Activated CD4-positive, alpha-beta T cell treated with anti-CD3 and anti-CD28 coated beads, Interleukin-2, amount 50 U/mL, for 4 hours (primary cell): ENCODE measurements at regions not wholly inside any gene's neighbourhood (a gene's known extent, or its start where the extent isn't known, plus 50 kb on each side); places are given as distances from the start of the nearest gene placed in this dataset.
"Not testable (repeated sequence)": the region's sequence is repeated elsewhere in the genome, so short reads cannot be mapped to it uniquely, and the experiment has no call there.

ENCODE experiments used
- DNase-seq, 2 experiments: peaks; one replicate each; pipeline ENCODE4 v3.0.0-alpha.2; 2020

GRCh38 chr4:131159261-131159660, 1989.8 kb upstream of the PCDH10 start:
- no peak for DNase-seq

GRCh38 chr4:131192318-131192717, 1956.8 kb upstream of the PCDH10 start:
- no peak for DNase-seq

GRCh38 chr4:131207589-131207988, 1941.5 kb upstream of the PCDH10 start:
- DNase-seq: no peak

GRCh38 chr4:131248314-131248713, 1900.8 kb upstream of the PCDH10 start:
- no peak for DNase-seq

GRCh38 chr4:131251321-131251720, 1897.8 kb upstream of the PCDH10 start:
- DNase-seq: no peak

GRCh38 chr4:131257241-131257640, 1891.9 kb upstream of the PCDH10 start:
- no peak for DNase-seq

- DNase-seq: no peak
Measured at GRCh38 chr4:131258361-131258760, 1890.7 kb upstream of the PCDH10 start.

- no peak for DNase-seq
Measured at GRCh38 chr4:131288441-131288840, 1860.7 kb upstream of the PCDH10 start.

GRCh38 chr4:131296192-131296591, 1852.9 kb upstream of the PCDH10 start:
- DNase-seq: no peak

- no peak for DNase-seq
Measured at GRCh38 chr4:131302108-131302507, 1847.0 kb upstream of the PCDH10 start.

- no peak for DNase-seq
Measured at GRCh38 chr4:131304686-131305085, 1844.4 kb upstream of the PCDH10 start.

- no peak for DNase-seq
Measured at GRCh38 chr4:131309628-131310027, 1839.5 kb upstream of the PCDH10 start.

GRCh38 chr4:131316086-131316485, 1833.0 kb upstream of the PCDH10 start:
- no peak for DNase-seq

- no peak for DNase-seq
Measured at GRCh38 chr4:131337936-131338335, 1811.2 kb upstream of the PCDH10 start.

GRCh38 chr4:131339137-131339536, 1810.0 kb upstream of the PCDH10 start:
- no peak for DNase-seq

GRCh38 chr4:131344761-131345160, 1804.3 kb upstream of the PCDH10 start:
- DNase-seq: no peak

- DNase-seq: no peak
Measured at GRCh38 chr4:131347816-131348215, 1801.3 kb upstream of the PCDH10 start.

- DNase-seq: no peak
Measured at GRCh38 chr4:131348263-131348662, 1800.8 kb upstream of the PCDH10 start.

- not testable (repeated sequence) for DNase-seq
Measured at GRCh38 chr4:131352371-131352770, 1796.7 kb upstream of the PCDH10 start.

GRCh38 chr4:131366714-131367113, 1782.4 kb upstream of the PCDH10 start:
- DNase-seq: no peak

- DNase-seq: no peak
Measured at GRCh38 chr4:131367441-131367840, 1781.7 kb upstream of the PCDH10 start.

GRCh38 chr4:131370846-131371245, 1778.2 kb upstream of the PCDH10 start:
- DNase-seq: no peak

- no peak for DNase-seq
Measured at GRCh38 chr4:131381055-131381454, 1768.0 kb upstream of the PCDH10 start.

- DNase-seq: no peak
Measured at GRCh38 chr4:131382839-131383238, 1766.3 kb upstream of the PCDH10 start.

- no peak for DNase-seq
Measured at GRCh38 chr4:131388277-131388676, 1760.8 kb upstream of the PCDH10 start.

- DNase-seq: no peak
Measured at GRCh38 chr4:131408102-131408501, 1741.0 kb upstream of the PCDH10 start.
